ENCODE measurements at regions not wholly inside any gene's neighbourhood (a gene's known extent, or its start where the extent isn't known, plus 50 kb on each side); places are given as distances from the start of the nearest gene placed in this dataset.

DNA sequence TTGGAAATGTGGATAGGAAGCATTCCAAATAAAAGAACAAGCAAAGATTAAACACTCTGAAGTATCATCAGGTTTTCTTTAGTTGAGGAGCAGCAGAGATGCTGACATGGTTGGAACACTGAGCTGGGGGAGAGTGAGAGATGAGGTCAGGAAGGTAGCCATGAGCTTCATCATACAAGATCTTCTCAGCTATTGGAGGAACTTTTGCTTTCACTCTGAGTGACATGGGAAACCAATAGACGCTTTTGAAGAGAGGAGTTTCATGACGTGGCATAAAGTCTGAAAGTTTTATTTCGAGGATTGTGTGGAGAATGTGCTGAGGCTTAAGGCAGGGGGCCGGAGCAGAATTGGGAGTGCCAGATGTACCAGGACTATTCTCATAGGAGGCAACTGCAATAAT, 616.2 kb upstream of the CAMK1G start:
- TF ChIP-seq, protein P1, sequence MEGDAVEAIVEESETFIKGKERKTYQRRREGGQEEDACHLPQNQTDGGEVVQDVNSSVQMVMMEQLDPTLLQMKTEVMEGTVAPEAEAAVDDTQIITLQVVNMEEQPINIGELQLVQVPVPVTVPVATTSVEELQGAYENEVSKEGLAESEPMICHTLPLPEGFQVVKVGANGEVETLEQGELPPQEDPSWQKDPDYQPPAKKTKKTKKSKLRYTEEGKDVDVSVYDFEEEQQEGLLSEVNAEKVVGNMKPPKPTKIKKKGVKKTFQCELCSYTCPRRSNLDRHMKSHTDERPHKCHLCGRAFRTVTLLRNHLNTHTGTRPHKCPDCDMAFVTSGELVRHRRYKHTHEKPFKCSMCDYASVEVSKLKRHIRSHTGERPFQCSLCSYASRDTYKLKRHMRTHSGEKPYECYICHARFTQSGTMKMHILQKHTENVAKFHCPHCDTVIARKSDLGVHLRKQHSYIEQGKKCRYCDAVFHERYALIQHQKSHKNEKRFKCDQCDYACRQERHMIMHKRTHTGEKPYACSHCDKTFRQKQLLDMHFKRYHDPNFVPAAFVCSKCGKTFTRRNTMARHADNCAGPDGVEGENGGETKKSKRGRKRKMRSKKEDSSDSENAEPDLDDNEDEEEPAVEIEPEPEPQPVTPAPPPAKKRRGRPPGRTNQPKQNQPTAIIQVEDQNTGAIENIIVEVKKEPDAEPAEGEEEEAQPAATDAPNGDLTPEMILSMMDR (IDR thresholded peaks at IDR 0.05), result no peak
- TF ChIP-seq POLR2A (IDR thresholded peaks at IDR 0.05), result no peak
- TF ChIP-seq POLR2AphosphoS5 (IDR thresholded peaks at IDR 0.05; ENCODE audit: insufficient read depth in 1 of 2, low read depth in 1 of 2), result no peak
